ENCODE measurements at regions not wholly inside any gene's neighbourhood (a gene's known extent, or its start where the extent isn't known, plus 50 kb on each side); places are given as distances from the start of the nearest gene placed in this dataset.

- no peak for TF ChIP-seq CTCF (conservative IDR thresholded peaks at IDR 0.05; ENCODE audit: low read depth, low read length)
These were observed 263.0 kb upstream of the CCL2 start for GRCh38 chr17:33992113-33992512.

GRCh38 chr17:34000639-34001038, 254.4 kb upstream of the CCL2 start:
- no peak for TF ChIP-seq CTCF (conservative IDR thresholded peaks at IDR 0.05; ENCODE audit: low read depth, low read length)
- no peak overlapping the region for H3K4me3 ChIP-seq (ENCODE audit: low read depth, low read length)

More at GRCh38 chr17:33992113-33992512, 263.0 kb upstream of the CCL2 start:
- H3K4me3 ChIP-seq (ENCODE audit: low read depth, low read length): no peak overlapping the region
- no peak for DNase-seq (ENCODE audit: low read depth)

GRCh38 chr17:34001246-34001645, 253.8 kb upstream of the CCL2 start:
- no peak for TF ChIP-seq CTCF (conservative IDR thresholded peaks at IDR 0.05; ENCODE audit: low read depth, low read length)
- no peak overlapping the region for H3K4me3 ChIP-seq (ENCODE audit: low read depth, low read length)
- no peak for DNase-seq (ENCODE audit: low read depth)

More at GRCh38 chr17:34000639-34001038, 254.4 kb upstream of the CCL2 start:
- DNase-seq (ENCODE audit: low read depth): no peak

- DNase-seq (ENCODE audit: low read depth): no peak
- no peak overlapping the region for H3K4me3 ChIP-seq (ENCODE audit: low read depth, low read length)
- TF ChIP-seq CTCF (conservative IDR thresholded peaks at IDR 0.05; ENCODE audit: low read depth, low read length): no peak
These were observed 249.0 kb upstream of the CCL2 start for GRCh38 chr17:34006126-34006525.

GRCh38 chr17:34008125-34008524, 247.0 kb upstream of the CCL2 start:
- DNase-seq (ENCODE audit: low read depth): no peak
- no peak for TF ChIP-seq CTCF (conservative IDR thresholded peaks at IDR 0.05; ENCODE audit: low read depth, low read length)
- no peak overlapping the region for H3K4me3 ChIP-seq (ENCODE audit: low read depth, low read length)

GRCh38 chr17:34009912-34010311, 245.2 kb upstream of the CCL2 start:
- TF ChIP-seq CTCF (conservative IDR thresholded peaks at IDR 0.05; ENCODE audit: low read depth, low read length): no peak
- no peak overlapping the region for H3K4me3 ChIP-seq (ENCODE audit: low read depth, low read length)
- no peak for DNase-seq (ENCODE audit: low read depth)

GRCh38 chr17:34010534-34010933, 244.6 kb upstream of the CCL2 start:
- no peak for DNase-seq (ENCODE audit: low read depth)
- TF ChIP-seq CTCF (conservative IDR thresholded peaks at IDR 0.05; ENCODE audit: low read depth, low read length): no peak
- H3K4me3 ChIP-seq (ENCODE audit: low read depth, low read length): no peak overlapping the region
